GM21515 (cell line): ENCODE measurements at regions not wholly inside any gene's neighbourhood (a gene's known extent, or its start where the extent isn't known, plus 50 kb on each side); places are given as distances from the start of the nearest gene placed in this dataset.

Source experiments
- ATAC-seq: cut with Tn5 transposase; IDR thresholded peaks from one replicate; pipeline ENCODE4 v1.9.1; 2021; ENCODE audit not compliant: unreplicated experiment

DNA sequence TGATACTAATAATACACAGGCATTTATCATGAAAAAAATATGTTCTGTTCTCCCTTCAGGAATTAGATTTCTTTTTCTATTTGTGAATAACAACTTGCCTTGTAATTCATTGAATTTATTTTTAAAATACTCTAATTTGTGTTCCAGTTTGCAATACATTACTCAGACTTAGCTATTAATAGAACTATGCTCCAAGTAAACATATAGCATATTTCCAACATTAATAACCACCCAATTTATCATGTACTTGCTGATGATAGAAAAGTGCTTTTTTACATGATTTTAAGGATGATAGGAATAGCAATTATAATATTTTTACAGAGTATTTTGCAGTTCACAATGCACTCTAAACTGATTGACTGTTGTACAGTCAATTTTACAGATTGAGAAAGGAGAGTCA, 338.8 kb upstream of the SEMA3D start:
- no peak for ATAC-seq

DNA sequence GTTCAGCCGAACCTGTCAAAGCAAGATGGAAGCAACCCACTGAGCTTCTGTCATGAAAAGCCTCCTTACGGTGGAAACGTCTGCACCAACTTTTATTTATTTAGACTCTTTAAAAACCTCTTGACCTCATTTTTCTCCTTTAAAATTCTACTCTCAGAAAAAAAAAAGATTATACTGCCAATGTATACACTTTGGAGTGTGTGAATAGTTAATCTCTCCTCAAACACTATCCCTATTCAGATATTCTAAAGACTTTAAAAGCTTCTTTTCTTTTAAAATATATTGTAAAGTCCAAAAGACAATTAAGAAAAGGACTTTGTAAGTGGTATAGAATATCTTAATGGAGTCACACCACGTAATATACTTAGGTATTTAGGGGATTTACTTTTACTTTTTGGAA, 335.2 kb upstream of the SEMA3D start:
- ATAC-seq, result no peak

DNA sequence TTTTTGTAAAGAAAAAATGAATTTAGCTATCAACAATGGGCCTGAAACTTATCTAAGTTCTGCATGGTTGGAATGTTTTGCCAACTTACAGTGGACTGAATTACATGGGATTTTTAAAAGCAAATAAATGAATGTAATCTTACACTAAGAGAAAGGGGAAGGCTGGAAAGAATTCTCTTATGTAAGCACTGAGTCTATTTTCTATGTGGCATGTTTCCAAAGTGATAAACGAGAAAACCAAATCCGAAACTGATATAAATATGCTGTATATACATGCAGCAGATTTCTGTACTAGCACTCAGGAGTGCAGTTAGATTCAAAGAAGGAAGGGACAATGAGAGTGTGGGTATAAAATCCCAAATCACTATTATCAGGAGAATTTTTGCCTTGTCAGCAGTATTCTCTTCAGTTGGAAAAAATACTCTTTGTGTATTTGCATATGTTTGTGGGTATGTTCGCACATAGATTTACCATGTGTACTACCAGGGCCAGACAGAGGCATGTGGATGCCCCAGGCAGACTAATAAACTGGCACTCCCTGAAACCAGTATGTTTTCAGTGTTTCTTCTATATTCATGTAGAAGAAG, 334.3 kb upstream of the SEMA3D start:
- no peak for ATAC-seq

DNA sequence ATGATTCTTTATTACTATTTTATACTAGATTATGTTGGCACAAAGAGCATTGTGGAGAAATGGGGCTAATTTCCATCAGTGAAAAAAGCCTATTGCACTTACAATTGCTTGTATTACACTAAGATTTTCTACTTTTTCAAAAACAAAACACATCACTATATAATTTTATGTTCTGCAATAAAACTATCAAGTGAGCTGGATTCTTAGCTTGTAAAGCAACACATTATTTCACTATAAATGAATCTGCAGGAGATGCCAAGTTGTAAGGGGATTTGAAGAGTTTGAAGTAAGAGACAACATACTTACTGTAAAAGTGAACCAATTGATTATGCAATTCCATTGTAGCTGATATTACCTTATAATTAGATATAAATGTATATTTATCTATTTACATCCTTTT, 333.3 kb upstream of the SEMA3D start:
- ATAC-seq, result no peak

DNA sequence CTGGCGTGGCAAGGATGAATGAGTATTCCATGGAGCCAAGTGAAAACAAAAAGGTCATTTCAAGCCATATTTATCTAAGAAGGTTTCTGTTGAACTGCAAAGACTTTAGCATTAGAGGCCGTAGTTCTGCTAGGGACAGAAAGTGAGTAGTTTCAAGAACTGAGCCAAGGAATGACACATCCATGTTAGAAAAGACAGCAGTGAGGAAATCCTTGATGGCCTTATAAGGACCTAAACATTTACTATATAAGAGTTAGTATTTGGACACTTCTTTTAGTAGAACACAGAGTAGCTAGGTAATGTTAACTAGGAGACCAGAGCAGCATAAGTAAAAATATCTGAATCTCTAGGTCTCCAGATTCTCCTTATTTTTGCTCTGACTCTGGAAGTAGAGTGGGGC, 329.8 kb upstream of the SEMA3D start:
- no peak for ATAC-seq

DNA sequence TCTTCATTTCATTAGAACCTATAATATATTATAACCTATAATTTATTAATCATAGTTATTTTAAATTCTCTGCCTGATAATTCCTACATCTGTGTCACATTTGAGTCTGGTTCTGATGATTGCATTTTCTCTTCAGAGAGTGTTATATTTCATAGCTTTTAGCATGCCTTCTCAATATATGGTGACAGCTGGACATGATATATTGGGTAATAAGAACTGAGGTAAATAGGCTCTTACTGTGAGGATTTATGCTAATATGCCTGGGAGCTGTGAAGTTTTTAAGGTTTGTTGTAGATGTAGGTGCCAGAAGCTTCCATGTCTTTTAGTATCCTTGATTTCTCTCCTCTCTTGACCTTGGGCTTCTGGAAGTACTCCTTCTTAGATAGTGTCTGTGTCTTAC, 325.9 kb upstream of the SEMA3D start:
- no peak for ATAC-seq

DNA sequence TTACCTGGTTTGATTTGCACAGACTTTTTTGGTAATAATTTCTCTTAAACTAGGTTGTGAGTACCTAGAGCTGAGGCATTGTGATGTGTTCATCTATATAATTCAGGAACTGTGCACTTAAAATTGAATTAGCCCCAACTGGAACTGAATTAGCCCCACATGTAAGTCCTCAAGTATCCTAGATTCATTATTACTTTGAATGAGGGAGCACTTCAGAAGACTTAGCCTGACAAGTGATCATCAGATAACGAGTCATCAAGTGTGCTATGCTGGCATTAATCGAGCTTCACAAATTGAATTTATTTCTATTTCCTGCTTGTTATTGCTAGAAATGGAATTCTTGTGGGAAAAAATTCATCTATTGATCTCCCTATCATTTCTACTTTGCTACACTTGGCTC, 323.4 kb upstream of the SEMA3D start:
- ATAC-seq, result no peak

DNA sequence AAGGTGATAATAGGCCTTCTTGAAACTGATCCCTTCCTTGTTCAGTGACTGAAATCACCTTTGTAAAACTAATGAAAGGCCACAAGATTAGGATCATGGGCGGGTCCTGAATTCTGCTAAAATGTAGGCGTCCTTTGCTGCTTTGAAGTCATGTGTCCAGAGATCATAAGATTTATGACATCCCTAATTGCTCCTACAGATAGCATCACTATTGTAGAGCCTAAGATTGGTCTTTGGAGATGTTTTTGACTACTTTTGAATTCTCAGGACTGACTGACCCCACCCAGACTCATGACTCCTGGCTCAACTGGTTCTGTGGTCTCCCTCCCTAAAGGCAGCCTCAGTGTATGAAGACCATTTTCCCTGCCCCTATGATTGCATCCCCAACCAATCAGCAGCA, 322.6 kb upstream of the SEMA3D start:
- ATAC-seq, result no peak

DNA sequence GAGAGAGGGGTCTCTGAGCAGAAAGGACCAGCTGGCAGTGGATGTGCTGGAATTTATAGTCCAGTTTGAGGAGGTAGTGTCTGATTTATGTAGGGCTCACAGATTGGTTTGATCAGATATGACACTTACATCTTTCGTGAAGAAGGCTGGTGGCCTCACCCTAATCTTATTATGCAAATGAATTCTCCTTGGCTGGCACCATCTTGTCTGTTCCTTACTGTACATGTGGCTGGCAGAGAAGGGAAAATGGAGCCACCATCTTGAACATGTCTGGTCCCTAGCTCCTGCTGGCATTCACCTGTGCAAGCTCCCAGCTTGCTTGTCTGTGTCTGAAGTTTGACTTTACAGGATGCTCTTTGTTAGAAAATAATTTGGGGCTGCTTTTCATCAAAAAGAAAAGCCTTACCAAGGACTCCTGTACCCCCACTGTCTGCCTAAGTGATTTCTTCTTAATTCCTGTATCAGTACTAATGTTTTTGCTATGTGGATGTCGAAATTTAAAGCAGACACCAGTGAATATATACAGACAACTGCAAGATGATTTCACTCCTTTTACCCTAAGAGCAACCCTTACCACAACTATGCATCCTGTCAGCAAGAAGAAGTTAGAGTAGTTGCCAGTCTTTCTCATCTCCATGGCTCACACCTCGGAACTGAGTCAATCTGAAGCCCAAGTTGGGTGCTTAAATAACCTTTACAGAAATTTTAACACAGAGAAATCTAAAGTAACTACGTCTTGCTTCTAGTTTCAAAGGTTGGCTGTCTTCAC, 322.0 kb upstream of the SEMA3D start:
- ATAC-seq, result no peak

DNA sequence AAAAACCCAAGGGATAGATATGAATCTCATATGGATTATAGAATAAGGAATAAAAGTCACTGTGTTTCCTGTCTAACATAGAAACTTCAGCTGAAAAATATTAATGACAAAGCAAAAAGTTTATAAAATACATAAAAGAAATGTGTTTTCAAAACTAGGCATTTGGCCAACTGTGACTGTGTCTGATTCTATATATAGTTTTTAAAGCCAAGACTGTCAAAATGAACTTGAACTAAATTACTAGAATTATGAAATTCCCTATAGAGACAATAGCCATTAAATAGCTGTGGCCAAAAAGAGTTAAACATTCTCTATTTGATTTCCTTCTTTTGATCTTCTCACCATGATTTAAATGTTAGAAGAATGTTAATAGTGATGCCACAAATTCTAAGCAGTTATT, 311.2 kb upstream of the SEMA3D start:
- no peak for ATAC-seq

DNA sequence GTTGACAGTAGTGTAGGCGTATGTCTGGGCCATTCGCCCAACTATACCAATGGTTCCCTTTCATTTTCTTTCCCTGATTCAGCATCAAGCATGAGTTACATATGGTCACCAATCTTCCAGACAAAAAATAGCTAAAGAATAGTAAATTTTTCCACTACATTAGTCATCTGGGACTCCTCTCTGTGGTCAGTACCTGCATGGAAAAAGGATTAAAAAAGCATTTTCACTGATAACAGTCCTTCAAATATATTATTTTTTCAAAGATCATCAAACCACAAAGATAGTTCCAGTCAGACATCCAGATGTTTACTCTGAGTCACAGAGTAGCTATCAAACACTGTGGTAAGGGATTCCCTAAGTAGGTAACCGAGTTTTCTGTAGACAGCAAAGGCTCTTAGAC, 302.6 kb upstream of the SEMA3D start:
- no peak for ATAC-seq

DNA sequence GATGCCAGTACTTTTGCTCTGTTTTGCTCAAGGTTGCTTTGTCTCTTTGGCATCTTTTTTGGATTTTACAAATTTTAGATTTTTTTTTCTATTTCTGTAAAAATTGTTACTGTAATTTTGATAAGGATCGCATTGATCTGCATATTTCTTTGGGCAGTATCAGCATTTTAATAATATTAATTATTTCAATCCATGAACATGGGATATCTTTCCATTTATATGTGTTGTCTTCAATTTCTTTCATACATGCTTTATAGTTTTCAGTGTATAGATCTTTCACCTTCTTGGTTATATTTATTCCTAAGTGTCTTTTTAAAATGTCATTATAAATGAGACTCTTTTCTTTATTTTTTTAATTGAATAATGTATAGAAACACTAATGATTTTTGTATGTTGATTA, 301.6 kb upstream of the SEMA3D start:
- ATAC-seq, result no peak

DNA sequence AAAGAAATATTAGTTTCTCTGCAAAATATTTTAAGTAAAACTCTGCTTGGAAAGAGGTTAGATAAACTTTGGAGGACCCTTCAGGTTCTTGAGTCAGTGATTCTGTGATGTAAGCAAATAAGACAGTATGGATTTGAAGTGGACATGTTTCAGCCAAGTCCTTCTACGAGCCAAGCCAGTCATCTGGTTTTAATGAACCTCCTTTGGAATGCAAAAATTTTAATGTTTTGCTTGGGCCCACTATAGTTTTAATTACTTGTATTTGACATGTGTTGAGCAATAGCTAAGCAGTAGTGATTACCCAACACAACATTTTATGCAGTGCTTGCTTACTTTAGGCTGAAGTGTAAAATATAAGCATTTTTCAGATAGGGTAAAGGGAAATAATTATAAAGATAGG, 296.3 kb upstream of the SEMA3D start:
- ATAC-seq, result no peak

DNA sequence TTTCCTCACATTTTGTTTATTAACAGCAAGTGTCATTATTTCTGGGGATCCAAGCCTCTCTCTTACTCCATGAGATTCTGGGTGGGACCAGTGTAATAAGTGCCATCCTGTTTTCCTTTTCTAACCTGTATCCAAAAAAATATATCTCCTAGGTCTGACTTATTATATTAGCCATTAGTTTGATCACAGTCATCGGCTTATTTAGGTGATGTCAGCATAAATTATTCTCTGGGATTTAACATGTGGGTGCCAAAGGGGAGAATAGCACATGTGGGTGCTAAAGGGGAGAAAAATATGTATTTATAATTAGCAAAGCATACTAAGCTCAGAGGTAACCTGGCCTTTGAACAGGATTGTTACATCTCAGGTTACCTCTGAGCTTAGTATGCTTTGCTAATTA, 293.8 kb upstream of the SEMA3D start:
- ATAC-seq, result no peak

DNA sequence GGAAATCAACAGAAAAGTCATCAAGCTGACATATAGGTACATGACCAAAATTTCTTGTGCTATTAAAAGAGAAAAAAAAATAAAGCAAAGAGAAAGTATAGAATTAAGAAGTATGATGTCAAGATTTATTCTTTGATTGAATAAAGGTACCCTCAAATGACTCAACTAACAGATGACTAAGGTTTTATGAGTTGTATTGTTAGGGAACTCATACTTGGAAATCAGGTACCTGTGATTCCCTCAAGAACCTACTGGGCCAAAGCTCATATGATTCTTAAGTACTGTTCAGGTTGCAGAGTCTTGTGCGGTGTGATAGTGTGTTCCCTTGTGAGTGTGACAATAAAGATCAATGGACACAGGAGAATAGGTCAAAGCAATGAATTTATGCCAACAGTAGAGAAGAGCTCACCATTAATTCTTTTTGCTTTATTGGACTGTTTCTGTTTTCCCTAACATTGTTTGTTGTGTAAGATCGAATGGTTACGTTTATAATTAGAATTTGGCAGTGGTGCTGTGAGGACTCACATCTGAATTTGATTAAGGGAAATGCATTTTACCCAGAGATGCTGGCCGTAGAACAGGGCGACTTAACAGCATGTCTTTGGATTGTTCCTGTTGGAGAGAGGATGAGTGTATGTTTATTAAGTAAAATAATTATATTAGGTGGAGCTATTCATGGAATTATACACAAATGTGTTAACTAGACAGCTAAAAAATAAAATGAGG, 293.2 kb upstream of the SEMA3D start:
- ATAC-seq, result no peak

DNA sequence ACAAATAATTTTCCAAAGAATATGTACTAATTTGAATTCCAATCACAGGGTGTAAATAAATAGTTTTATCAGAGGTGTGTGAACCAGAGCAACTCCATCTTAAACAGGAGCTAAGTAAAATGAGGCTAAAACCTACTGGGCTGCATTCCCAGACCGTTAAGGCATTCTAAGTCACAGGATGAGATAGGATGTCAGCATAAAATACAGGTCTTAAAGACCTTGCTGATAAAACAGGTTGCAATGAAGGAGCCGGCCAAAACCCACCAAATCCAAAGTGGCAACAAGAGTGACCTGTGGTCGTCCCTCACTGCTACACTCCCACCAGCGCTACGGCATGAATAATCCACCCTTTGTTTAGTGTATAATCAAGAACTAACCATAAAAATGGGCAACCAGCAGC, 291.7 kb upstream of the SEMA3D start:
- ATAC-seq, result no peak

DNA sequence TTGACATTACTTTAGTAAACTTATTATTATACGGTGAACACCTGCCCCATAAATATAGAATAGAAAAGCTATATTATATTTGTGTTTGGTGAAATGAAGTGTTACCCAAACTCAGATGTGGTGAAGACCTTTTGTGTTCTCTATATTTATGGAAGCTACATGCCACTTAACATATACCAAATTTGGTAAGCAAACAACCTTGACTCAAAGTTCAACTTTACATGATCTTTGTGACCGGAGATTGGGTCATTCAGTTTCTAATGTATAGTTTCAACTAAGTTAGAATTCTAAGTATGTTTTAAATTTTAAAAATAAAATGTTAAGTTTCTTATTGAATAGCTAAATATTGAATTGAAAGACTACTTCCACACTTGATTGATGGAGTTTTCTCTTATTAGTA, 288.6 kb upstream of the SEMA3D start:
- no peak for ATAC-seq

DNA sequence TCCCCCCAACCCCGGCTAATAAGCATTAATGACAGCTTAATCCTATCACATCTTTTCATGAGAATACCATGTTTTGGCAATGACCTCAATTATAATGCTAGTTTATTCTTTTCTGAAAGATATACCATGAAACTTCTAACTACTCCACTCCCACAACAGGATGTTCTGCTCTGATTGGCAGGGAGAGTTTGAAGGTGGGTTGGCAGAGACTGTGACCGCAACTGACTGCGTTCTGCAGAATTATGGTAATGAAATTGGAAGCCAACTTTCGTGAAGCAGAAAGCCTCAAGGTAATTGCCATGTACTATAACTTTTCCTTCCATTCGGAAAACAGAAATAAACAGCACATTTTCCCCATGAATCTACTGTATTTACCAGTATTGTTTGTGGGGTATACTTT, 288.2 kb upstream of the SEMA3D start:
- ATAC-seq, result no peak

DNA sequence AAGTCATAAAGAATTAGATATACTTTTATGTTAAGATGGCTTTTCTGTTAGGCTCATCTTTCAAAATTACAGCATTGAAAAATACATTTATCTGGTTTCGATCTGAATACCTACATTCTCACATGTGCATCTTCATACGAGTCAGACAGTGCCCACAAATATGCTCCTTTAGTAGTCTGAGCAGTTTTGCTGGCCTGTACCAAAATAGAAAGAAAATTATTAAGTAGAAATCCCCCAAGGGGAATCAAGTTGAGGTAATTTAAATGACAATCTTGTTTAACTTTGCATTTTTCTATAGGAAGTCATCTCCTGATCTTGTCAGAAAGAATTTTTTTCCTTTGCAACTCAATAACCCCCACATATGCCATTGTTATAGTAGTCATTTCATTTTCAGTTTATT, 287.4 kb upstream of the SEMA3D start:
- no peak for ATAC-seq

DNA sequence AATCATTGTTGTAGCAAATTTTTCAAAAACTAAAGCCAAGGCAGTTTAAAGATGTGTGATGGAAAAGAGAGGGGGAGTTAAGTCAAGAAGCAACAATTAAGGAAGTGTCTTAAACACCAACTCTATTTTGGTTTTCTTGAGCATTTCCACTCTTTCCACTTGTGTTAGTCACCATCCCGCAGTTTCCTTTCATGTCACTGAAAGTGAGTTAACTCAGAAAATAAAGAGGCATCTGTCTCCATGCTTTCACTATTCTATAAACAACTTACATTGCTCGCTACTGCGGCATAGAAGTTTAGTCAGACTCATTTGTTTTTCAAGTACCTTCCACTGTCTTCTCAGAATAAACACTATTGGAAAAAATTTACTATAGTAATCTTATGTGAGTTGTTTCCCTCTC, 284.9 kb upstream of the SEMA3D start:
- ATAC-seq, result no peak

DNA sequence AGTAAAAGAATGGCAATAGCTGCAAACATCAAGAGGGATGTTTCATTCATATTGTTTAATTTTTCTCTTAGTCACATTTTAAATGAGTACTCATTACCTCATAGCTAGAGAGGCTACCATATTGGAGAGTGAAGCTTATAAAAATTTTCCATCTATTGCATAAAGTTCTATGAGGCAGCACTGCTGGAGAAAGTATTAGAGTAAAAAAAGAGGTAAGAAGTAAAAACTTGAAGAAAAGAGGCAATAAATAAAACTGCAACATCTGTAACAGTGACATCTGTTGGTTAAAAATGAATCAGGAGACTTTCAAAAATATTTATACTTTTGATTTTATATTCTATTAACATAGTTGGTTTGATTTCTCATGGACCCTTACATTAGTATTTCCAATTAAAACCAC, 284.5 kb upstream of the SEMA3D start:
- no peak for ATAC-seq

DNA sequence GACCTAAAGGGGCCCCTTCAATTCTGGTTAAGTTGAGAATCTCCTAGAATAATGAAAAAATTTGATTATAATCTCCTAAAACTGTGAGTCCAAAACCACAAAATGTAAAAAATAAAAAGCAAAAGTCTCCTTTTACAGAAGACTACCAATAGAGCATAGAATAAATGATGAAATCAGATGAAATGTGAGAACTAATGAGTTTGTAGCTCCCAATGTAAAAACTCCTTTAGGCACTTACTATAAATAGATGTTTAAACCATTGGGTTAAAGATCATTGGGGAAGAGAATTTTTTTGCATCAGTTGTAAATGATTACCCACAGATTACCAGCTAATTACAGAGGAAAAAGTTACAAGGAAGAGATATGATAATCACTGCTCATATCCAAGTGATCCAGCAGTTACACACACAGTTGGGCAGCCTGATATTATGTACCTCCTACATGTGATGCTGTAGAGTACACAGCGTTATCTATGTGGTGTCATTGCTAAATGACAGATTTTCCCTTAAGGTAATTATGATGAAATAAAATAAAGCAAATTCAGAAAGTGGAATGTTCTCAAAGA, 282.7 kb upstream of the SEMA3D start:
- ATAC-seq, result no peak
